Neutrophil (primary cell): ENCODE measurements at regions not wholly inside any gene's neighbourhood (a gene's known extent, or its start where the extent isn't known, plus 50 kb on each side); places are given as distances from the start of the nearest gene placed in this dataset.

Experiments used
- H3K27ac ChIP-seq: fragments of 200-600 bp; sonication (generic); 2 replicates; pipeline ENCODE4 v1.5.1; 2016; ENCODE audit warnings: mild to moderate bottlenecking, moderate library complexity
- H3K27me3 ChIP-seq: fragments of 200-600 bp; sonication (generic); 2 replicates; pipeline ENCODE4 v1.6.0; 2016; ENCODE audit warnings: mild to moderate bottlenecking
- H3K36me3 ChIP-seq: fragments of 200-600 bp; sonication (generic); 2 replicates; pipeline ENCODE4 v1.5.1; 2017
- H3K4me1 ChIP-seq, 2 experiments: fragments of 200-600 bp in 1 of 2; sonication (generic) in 1 of 2; 1 replicate in 1 of 2; 2 replicates in 1 of 2; pipeline versions ENCODE4 v1.5.1 to v1.6.1; 2013 to 2016; ENCODE audit warnings: low read depth in 1 of 2, low read length in 1 of 2, mild to moderate bottlenecking in 1 of 2, moderate library complexity in 1 of 2; ENCODE audit not compliant: control insufficient read depth in 1 of 2, insufficient read depth in 1 of 2
- H3K4me3 ChIP-seq, 2 experiments: fragments of 200-600 bp in 1 of 2; sonication (generic) in 1 of 2; 1 replicate in 1 of 2; 2 replicates in 1 of 2; pipeline ENCODE4 v1.5.1; 2013 to 2016; ENCODE audit warnings: low read depth in 1 of 2, low read length in 1 of 2, mild to moderate bottlenecking in 1 of 2, moderate library complexity in 1 of 2
- H3K9me3 ChIP-seq: fragments of 200-600 bp; sonication (generic); 2 replicates; pipeline ENCODE4 v1.5.1; 2016
- CTCF ChIP-seq: fragments of 200-600 bp; sonication (generic); IDR thresholded peaks from 2 replicates; pipeline ENCODE4 v1.5.1; 2016; ENCODE audit warnings: antibody characterized with exemption

- TF ChIP-seq CTCF = no peak
- Histone ChIP-seq H3K9me3 (no peaks in the 10 kb centered on the region), H3K4me3 (no peak overlapping the region), H3K36me3 (no peaks in the 10 kb centered on the region), H3K27ac (no peak overlapping the region), H3K27me3 (no peaks in the 10 kb centered on the region), H3K4me1 (no peaks in the 10 kb centered on the region)
Observed at GRCh38 chr17:72311004-72311403, 190.2 kb downstream of the SOX9 start.

DNA sequence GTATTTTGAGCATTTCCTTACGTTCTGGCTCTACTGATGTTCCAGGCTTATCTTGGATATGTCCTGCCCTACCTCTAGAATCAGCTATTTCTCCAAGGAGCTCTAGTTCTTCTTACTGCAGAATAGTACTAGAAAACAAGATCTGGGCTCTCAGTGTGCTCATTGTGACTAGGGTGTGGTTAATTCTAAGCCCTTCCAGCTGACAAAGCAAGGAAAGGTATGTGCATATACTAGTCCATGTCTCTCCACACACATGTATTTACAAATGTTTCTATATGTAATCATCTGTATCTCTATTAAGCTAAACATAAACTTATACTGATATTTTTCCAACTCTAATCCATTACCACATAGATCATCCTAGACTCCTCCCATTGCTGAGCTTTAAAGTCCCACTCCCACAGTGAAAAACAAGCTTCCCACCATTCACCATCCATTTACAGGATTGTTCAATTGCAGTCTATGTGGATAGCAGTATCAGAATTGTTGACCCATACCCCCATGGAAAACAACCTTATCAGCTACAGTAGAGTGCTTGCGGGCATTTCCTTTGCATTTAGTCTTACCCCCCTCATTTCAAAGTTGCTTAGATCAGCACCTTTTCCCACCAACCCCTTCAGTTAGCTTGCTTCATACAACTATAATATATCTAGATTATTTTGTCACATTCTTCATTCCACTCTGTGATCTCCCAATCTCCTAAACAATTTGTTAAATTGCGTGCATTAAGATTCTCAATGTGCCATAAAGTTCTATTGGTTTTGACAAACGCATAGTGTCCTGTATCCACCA lies 194.5 kb downstream of the SOX9 start:
- no peaks in the 10 kb centered on the region for H3K4me1 ChIP-seq

DNA sequence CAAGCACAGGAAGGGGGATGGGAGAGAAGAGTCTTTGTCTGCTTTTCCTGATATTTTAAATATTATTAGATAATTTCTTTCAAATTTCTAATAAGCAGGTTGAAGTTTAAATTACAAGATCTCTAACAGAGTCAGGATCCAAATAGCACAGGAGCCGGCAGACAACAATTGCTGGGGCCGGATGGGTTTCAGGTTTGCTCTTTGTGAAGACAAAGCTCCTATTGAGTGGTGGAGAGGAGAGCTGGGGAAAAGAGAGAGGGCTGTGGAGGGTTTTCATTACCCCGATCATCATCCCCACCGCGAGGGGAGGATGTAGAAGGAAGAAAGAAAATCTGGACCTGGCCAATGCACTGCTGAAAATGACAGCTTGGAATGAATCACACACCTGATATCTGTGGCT lies 197.3 kb downstream of the SOX9 start:
- H3K4me1 ChIP-seq = no peaks in the 10 kb centered on the region
- H3K4me3 ChIP-seq = no peak overlapping the region
- no peak for TF ChIP-seq CTCF
- no peak overlapping the region for H3K27ac ChIP-seq
- no peaks in the 10 kb centered on the region for H3K27me3 ChIP-seq
- H3K9me3 ChIP-seq = no peaks in the 10 kb centered on the region
- no peaks in the 10 kb centered on the region for H3K36me3 ChIP-seq

More for the DNA sequence above, 194.5 kb downstream of the SOX9 start:
- Histone ChIP-seq H3K9me3 (no peaks in the 10 kb centered on the region), H3K36me3 (no peaks in the 10 kb centered on the region), H3K4me3 (no peak overlapping the region), H3K27me3 (no peaks in the 10 kb centered on the region), H3K27ac (no peak overlapping the region)
- TF ChIP-seq CTCF = no peak

DNA sequence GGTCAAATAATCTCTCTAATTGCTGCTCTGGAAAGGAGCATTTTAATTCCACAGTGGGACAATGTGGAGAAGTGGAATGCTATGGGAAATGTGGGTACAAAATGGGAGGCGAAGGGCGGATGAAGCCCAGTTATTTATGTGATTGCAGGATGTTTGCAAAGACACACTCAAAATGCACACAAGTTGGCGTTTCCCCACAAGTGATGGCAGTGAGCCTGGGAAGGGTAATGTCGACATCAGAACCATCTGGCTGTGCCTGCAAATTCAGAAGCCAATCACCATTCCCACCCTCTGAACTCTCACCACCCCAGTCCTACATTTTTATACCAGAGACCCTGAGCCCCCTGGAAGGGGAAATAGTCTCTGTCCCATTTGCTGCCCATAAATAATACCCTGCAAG lies 201.1 kb downstream of the SOX9 start:
- no peak overlapping the region for H3K27ac ChIP-seq
- TF ChIP-seq CTCF = no peak
- no peaks in the 10 kb centered on the region for H3K4me1 ChIP-seq
- H3K27me3 ChIP-seq = no peaks in the 10 kb centered on the region
- no peak overlapping the region for H3K4me3 ChIP-seq
- H3K36me3 ChIP-seq = no peaks in the 10 kb centered on the region
- H3K9me3 ChIP-seq = no peaks in the 10 kb centered on the region

DNA sequence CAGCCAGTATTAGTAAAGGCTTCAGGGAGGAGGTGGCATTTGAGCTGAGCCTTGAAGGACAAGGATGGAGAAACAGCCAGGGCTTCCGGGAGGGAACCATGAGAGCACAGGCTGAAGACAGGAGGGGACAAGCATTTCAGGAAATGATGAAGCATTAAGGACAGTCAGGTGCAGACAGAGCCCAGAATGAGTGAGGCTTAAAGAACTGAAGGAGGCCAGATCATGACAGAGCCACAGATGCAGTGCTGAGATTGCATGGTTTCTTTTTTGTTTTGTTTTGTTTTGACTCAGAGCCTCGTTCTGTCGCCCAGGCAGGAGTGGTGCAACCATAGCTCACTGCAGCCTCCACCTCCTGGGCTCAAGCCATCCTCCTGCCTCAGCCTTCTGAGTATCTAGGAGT lies 211.5 kb downstream of the SOX9 start:
- no peaks in the 10 kb centered on the region for H3K36me3 ChIP-seq
- no peaks in the 10 kb centered on the region for H3K4me1 ChIP-seq
- H3K27ac ChIP-seq = no peak overlapping the region
- H3K9me3 ChIP-seq = no peaks in the 10 kb centered on the region
- peaks cover 4% of the 10 kb centered on the region for H3K27me3 ChIP-seq
- no peak for TF ChIP-seq CTCF
- no peak overlapping the region for H3K4me3 ChIP-seq
